GM12865 (cell line): ENCODE measurements at regions not wholly inside any gene's neighbourhood (a gene's known extent, or its start where the extent isn't known, plus 50 kb on each side); places are given as distances from the start of the nearest gene placed in this dataset.

Experiments used
- DNase-seq: peaks from one replicate; pipeline ENCODE4 v3.0.0; 2010; ENCODE audit warnings: low read depth
- H3K4me3 ChIP-seq: 2 replicates; pipeline ENCODE4 v1.5.1; 2011; ENCODE audit warnings: mild to moderate bottlenecking, low read depth, low read length, control low read depth
- TF ChIP-seq, protein P1 (sequence below): IDR thresholded peaks from 2 replicates; pipeline ENCODE4 v1.5.1; 2011; ENCODE audit warnings: low read length, control low read depth, low read depth, inconsistent platforms; ENCODE audit not compliant: insufficient read depth; ENCODE audit errors: missing control alignments

DNA sequence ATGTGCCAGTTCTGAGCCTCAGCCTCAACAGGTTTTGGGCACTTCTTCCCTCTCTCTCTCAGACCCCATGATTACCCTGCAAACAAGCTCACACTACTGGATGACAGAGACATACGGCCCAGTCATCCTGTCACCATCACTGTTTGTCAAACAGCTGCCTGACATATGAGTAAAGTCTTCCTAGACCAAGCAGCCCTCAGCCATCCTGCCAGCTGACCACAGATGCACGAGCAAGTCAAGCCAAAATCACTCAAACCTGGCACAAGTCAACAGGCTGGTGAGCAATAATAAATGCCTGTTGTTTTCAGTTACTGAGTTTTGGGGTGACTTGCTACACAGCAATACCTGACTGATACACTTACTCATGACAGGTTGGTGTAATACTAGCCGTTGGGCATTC, 75.5 kb upstream of the KLF7 start:
- H3K4me3 ChIP-seq: no peak overlapping the region
- TF ChIP-seq, protein P1, sequence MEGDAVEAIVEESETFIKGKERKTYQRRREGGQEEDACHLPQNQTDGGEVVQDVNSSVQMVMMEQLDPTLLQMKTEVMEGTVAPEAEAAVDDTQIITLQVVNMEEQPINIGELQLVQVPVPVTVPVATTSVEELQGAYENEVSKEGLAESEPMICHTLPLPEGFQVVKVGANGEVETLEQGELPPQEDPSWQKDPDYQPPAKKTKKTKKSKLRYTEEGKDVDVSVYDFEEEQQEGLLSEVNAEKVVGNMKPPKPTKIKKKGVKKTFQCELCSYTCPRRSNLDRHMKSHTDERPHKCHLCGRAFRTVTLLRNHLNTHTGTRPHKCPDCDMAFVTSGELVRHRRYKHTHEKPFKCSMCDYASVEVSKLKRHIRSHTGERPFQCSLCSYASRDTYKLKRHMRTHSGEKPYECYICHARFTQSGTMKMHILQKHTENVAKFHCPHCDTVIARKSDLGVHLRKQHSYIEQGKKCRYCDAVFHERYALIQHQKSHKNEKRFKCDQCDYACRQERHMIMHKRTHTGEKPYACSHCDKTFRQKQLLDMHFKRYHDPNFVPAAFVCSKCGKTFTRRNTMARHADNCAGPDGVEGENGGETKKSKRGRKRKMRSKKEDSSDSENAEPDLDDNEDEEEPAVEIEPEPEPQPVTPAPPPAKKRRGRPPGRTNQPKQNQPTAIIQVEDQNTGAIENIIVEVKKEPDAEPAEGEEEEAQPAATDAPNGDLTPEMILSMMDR: no peak
- peak; percentile 48 for DNase-seq

DNA sequence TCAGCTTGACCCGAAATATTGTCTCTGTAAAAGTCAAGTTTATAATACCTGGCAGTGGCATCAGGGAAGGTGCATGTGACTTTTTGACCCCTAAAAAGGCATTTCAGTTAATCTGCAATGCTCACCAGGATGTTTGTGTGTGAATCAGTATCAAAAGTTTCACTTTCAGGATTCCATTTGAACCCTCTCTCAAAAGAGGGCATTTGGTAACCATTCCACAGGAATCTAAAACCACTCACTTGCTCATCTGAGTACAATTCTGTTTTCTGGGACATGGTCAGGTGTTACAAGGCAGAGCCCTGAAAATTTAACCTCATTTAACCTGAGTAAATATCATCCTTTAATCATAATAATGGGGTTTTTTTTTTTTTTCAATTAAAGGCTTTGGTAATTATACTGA, 77.9 kb upstream of the KLF7 start:
- no peak for DNase-seq
- TF ChIP-seq, protein P1: no peak
- H3K4me3 ChIP-seq: no peak overlapping the region

DNA sequence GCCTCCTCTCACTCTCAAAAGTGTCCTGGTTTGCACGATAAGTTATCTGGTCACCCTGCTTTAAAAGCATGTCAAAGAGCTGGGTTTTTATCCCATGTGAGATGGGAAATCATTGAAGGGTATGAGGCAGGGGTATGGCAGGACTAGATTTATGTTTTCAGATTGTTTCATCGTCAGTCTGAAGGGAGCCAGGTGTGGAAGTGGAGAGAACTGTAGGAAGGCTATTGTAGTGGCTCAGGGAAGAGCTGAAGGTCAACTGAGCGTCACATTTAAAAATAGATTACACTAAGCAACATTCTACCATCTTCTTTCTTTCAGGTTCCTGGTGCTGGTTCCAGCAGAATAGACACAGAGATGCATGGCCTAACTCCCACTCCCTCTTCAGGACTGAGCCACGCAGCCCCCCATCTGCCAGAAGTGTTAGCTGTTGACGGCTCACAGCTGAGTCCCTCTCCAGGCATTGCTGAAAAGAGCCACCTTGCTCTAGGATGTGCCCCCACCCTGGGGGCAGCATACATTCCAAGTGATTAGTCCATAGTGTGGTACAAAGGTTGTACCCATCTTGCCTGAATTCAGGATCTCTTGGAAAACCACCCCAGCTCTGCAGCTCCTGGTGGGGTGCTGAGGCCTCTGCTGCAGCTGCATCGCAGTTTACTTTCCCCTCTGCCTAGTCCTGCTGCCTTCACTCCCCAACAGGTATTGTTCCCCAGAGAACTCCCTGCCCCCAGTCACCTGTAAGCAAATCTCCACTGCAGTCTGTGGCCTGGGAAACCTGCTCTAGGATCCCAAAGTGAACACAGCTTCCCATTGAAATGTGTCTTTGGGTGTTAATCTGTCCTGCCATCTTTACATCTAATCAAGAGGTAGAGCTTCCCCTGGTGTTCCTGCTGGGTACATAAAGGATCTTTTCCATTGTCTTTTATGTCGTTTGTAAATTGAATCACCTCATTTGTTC, 79.5 kb upstream of the KLF7 start:
- no peak overlapping the region for H3K4me3 ChIP-seq
- TF ChIP-seq, protein P1: no peak
- no peak for DNase-seq

DNA sequence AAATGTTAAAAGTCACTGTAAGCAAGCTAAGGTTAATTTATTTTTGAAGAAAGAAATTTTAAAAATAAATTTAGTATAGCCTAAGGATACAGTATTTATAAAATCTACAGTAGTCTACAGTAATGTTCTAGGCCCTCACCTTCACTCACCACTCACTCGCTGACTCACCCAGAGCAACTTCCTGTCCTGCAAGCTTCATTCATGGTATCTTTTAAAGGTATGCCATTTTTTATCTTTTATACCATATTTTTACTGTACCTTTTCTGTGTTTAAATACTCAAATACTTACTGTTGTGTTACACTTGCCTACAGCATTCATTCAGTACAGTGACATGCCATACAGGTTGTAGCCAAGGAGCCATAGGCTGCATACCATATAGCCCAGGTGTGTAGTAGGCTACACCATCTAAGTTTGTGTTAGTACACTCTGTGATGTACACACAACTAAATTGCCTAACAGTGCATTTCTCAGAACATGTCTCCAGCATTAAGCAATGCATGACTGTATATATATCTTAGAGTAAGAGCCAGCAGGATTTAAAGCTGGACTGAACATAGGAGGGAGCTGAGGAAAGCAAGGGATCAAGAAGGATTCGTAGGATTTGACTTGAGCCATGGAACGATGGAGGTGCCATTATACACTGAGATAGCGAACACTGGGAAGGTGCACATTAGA, 83.1 kb upstream of the KLF7 start:
- TF ChIP-seq, protein P1: no peak
- no peak overlapping the region for H3K4me3 ChIP-seq
- DNase-seq: no peak

DNA sequence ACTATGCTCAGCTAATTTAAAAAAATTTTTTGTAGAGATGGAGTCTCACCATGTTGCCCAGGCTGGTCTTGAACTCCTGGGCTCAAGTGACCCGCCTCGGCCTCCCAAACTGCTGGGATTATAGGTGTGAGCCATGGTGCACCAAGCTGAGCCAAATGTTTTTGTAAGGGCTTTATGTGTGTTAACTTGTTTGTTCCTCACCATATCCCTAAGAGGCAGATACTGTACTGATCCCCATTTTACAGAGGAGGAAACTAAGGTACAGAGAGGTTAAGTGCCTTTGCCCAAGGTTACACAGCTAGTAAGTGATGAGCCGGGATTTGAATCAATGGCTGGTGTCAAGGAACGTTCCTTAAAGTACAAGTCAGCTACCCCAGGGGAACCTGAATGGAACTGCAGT, 85.3 kb upstream of the KLF7 start:
- TF ChIP-seq, protein P1: no peak
- DNase-seq: no peak

DNA sequence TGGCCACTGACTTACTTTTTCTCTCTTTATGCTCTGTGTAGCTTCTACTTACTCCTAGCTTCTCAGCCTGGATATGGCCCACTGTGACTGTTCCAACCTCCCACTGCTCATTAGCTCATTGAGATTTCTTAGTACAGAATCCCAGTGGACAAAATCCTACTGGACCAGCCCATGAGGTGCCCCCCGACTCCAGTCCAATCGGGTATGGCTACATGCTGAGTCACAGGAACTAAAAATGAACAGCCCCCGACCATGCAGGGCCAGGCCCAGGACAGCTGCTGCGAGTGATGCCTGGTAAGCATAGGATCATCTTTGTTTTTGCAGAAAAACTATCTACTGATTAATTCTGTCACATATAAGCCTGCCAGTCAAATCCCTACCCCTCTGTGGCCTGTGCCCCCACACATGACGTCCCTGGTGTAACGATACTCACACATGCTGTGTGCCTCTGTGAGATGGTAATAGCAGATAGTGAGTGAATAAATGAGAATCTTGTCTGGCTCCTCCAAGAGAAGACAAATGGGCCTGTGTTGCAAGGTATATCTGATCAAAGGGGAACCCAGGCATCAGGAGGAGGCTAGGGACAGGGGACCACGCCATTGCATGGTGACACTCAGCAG, 85.9 kb upstream of the KLF7 start:
- DNase-seq: no peak
- TF ChIP-seq, protein P1: no peak
- H3K4me3 ChIP-seq: no peak overlapping the region

More for the DNA sequence above, 85.3 kb upstream of the KLF7 start:
- no peak overlapping the region for H3K4me3 ChIP-seq
